Fibroblast of pulmonary artery (primary cell): ENCODE measurements at regions not wholly inside any gene's neighbourhood (a gene's known extent, or its start where the extent isn't known, plus 50 kb on each side); places are given as distances from the start of the nearest gene placed in this dataset.

ENCODE experiments used
- DNase-seq: peaks from one replicate; pipeline ENCODE4 v3.0.0-alpha.2; 2010; ENCODE audit warnings: low read depth
- H3K4me3 ChIP-seq: replicated peaks from 2 replicates; pipeline ENCODE4 v1.5.1; 2011; ENCODE audit warnings: low read depth, mild to moderate bottlenecking, control low read depth, low read length, moderate library complexity
- CTCF ChIP-seq: IDR thresholded peaks from 2 replicates; pipeline ENCODE4 v1.5.1; 2011; ENCODE audit warnings: mild to moderate bottlenecking, control low read depth, low read length, inconsistent platforms; ENCODE audit errors: missing control alignments

GRCh38 chr6:2565499-2565898 lies 185.2 kb downstream of the MYLK4 start:
- no peak overlapping the region for H3K4me3 ChIP-seq
- TF ChIP-seq CTCF, result no peak
- DNase-seq, result no peak

- TF ChIP-seq CTCF, result no peak
- DNase-seq, result no peak
Observed at GRCh38 chr6:2563635-2564034, 187.1 kb downstream of the MYLK4 start.

GRCh38 chr6:2562721-2563451 lies 187.8 kb downstream of the MYLK4 start:
- TF ChIP-seq CTCF, result no peak
- no peak overlapping the region for H3K4me3 ChIP-seq
- DNase-seq, result no peak

More at GRCh38 chr6:2563635-2564034, 187.1 kb downstream of the MYLK4 start:
- no peak overlapping the region for H3K4me3 ChIP-seq

GRCh38 chr6:2560917-2561698 lies 189.6 kb downstream of the MYLK4 start:
- no peak for TF ChIP-seq CTCF
- DNase-seq, result no peak
- H3K4me3 ChIP-seq, result no peak overlapping the region

GRCh38 chr6:2560140-2560818 lies 190.4 kb downstream of the MYLK4 start:
- TF ChIP-seq CTCF, result no peak
- H3K4me3 ChIP-seq, result no peak overlapping the region
- DNase-seq, result no peak

GRCh38 chr6:2558861-2559801 lies 191.6 kb downstream of the MYLK4 start:
- no peak for TF ChIP-seq CTCF
- DNase-seq, result no peak
- no peak overlapping the region for H3K4me3 ChIP-seq
